Erythroblast (primary cell): ENCODE measurements at regions not wholly inside any gene's neighbourhood (a gene's known extent, or its start where the extent isn't known, plus 50 kb on each side); places are given as distances from the start of the nearest gene placed in this dataset.

Experiments used
- GATA1 ChIP-seq: IDR thresholded peaks from 2 replicates; pipeline ENCODE4 v1.6.1; 2011; ENCODE audit warnings: low read depth, mild to moderate bottlenecking, control low read depth, low read length, moderate library complexity
- POLR2A ChIP-seq: IDR thresholded peaks from 2 replicates; pipeline ENCODE4 v1.6.1; 2011; ENCODE audit warnings: mild to moderate bottlenecking, low read length

- TF ChIP-seq POLR2A = no peak
- no peak for TF ChIP-seq GATA1
Measured at GRCh38 chr15:54820098-54820497, 376.6 kb downstream of the RSL24D1 start.
